HG03066 (cell line): ENCODE measurements at regions not wholly inside any gene's neighbourhood (a gene's known extent, or its start where the extent isn't known, plus 50 kb on each side); places are given as distances from the start of the nearest gene placed in this dataset.
"Not testable (repeated sequence)": the region's sequence is repeated elsewhere in the genome, so short reads cannot be mapped to it uniquely, and the experiment has no call there.

Experiments
- ATAC-seq: cut with Tn5 transposase; IDR thresholded peaks from one replicate; pipeline ENCODE4 v1.9.1; 2021; ENCODE audit warnings: low read depth; ENCODE audit not compliant: unreplicated experiment

DNA sequence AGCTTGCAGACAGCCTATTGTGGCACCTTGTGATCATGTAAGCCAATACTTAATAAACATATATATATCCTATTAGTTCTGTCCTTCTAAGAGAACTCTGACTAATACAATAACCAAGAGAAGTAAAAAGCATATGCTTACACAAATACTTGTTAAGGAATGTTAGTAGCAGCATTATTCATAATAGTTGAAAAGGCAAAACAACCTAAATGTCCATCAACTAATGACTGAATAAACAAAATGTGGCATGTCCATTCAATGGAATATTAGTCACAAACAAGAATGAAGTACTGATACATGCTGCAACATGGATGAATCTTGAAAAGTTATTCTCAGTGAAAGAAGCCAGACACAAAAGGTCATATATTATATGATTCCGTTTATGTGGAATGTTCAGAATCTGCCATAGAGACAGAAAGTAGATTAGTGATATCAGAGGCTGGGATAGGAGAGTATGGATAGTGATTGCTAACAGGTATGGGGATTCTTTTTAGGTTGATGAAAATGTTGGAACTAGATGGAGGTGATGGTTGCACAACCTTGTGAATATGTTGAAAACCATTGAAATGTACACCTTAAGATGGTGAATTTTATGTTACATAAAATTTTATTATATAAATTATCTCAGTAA is 112.5 kb upstream of the UNC5B start:
- ATAC-seq: no peak

DNA sequence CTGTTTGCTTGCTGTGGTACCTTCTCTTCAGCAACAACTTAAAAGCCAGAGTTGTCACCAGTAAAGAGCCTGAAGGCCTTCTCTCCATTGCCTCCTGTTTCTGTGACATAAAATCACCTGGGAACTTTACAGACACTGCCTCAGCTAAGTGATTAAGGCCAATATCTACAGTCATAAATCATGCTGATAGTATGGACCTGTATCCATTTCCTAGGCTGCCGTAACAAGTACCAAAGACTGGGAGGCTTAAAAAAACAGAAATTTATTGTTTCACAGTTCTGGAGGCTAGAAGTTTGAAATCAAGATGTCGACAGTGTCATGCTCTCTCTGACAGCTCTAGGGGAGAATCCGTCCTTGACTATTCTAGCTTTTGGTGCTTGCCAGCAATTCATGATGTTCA is 108.4 kb upstream of the UNC5B start:
- ATAC-seq: no peak

DNA sequence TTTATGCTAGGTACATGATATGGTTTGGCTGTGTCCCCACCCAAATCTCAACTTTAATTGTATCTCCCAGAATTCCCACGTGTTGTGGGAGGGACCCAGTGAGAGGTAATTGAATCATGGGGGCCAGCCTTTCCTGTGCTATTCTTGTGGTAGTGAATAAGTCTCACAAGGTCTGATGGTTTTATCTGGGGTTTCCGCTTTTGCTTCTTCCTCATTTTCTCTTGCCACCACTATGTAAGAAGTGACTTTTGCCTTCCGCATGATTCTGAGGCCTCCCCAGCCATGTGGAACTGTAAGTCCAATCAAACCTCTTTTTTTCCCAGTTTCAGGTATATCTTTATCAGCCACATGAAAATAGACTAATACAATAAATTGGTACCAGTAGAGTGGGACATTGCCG is 106.2 kb upstream of the UNC5B start:
- ATAC-seq: not testable (repeated sequence)

DNA sequence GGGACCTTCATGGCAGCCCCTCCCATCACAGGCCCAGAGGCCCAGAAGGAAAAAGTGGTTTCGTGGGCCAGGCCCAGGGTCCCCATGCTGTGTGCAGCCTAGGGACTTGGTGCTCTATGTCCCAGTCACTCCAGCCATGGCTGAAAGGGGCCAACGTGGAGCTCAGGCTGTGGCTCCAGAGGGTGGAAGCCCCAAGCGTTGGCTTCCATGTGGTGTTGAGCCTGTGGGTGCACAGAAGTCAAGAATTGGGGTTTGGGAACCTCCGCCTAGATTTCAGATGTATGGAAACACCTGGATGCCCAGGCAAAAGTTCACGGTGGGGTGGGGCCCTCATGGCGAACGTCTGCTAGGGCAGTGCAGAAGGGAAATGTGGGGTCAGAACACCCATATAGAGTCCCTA is 105.3 kb upstream of the UNC5B start:
- not testable (repeated sequence) for ATAC-seq

DNA sequence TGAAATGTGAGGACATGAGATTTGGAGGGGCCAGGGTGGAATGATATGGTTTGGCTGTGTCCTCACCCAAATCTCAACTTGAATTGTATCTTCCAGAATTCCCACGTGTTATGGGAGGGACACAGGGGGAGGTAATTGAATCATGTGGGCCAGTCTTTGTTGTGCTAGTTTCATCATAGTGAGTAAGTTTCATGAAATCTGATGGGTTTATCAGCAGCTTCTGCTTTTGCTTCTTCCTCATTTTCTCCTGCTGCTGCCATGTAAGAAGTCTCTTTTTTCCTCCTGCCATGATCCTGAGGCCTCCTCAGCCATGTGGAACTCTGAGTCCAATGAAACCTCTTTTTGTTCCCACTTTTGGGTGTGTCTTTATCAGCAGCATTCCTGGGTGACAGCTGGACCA is 104.3 kb upstream of the UNC5B start:
- not testable (repeated sequence) for ATAC-seq

DNA sequence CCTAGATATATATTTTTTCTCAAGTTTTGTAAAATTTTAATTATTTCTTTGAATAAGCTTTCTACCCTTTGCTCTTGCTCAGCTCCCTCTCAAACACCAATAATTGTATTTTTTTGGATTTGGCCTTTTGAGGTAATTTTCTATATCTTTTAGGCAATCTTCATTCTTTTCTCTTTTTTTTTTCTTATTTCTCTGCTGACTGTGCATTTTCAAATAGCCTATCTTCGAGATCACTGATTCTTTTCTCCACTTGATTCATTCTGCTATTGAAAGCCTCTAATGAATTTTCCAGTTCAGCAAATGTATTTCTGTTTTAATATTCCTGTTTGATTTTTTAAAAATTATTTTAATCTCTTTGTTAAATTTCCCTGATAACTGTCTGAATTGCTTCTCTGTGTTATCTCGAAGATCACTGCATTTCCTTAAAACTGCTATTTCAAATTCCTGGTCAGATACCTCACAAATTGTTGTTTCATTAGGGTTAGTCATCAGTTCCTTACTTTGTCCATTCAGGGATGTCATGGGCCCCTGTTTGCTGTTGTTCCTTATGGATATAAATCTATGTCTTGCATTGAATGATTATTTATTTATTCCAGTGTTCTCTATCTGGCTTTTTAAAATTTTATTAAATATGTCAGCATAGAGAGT is 100.1 kb upstream of the UNC5B start:
- no peak for ATAC-seq

DNA sequence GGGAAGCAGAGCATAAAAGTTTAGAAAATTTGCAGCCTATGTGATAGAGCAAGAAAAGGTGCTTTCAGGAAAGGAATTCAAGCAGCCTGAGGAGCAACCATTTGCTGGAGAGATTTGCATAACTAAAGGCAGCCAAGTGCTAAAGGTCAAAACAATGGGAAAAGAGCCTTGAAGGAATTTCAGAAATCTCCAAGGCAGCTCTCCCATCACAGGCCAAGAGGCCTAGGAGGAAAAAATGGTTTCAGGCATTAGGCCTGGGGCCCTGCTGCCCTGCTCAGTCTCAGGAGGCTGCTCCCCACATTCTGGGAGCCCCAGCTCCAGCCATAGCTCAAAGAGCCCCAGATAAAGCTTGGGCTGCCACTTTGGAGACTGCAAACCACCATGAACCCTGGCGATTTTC is 95.9 kb upstream of the UNC5B start:
- no peak for ATAC-seq

DNA sequence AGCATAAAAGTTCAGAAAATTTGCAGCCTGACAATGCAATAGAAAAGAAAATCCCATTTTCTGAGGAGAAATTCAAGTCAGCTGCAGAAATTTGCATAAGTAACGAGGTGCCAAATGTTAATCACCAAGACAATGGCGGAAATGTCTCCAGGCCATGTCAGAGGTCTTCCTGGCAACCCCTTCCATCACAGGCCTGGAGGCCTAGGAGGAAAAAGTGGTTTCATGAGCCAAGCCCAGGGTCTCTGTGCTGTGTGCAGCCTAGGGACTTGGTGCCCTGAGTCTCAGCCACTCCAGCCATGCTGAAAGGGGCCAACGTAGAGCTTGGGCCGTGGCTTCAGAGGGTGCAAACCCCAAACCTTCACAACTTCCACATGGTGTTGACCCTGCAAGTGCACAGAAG is 94.8 kb upstream of the UNC5B start:
- not testable (repeated sequence) for ATAC-seq

DNA sequence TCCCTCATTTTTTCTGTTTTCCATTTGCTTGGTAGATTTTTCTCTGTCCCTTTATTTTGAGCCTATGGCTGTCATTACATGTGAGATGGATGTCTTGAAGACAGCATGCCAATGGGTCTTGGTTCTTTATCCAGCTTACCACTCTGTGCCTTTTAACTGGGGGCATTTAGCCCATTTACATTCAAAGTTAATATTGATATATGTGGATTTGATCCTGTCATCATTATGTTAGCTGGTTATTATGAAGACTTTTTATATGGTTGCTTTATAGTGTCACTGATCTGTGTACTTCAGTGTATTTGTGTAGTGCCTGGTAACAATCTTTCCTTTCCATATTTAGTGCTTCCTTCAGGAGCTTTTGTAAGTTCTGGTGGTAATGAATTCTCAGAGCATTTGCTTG is 89.3 kb upstream of the UNC5B start:
- no peak for ATAC-seq

DNA sequence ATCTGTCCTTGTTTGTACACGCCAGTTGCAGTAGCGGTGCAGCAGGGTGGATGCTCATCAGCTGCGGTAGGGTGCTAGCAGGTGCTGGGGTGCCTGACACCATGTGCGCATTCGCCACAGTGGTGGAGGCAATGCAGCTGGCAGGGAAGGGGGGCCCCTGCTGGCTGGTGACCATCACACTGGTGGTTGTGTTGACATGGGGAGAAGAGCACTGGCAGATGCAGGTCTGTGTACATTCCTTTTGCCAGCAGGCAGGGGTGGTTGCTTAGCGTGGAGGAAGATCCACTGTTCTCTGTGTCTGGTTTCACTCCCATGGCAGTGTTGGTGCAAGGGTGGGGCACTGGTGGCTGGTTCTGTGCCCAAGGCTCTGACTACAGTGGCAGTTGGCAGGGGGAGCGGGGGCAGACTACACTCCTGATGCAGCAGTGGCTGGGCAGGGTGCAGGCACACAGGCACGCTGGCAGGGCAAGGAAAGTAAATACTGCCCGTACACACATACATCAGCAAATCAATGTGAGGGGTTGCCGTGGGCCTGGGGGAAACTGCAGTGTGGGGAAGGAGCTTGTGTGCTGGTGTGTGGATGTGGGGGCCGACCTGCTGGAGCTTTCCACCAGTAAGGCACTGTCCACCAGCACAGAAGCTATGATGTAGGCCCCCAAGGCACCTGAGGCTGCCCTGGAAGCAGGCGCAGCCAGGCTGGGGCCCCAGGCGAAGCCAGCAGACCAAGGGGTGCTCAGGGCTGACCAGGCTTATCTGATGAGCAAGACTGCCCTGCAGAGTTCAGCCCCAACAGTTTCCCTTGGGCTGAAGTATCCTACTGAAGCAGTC is 87.2 kb upstream of the UNC5B start:
- ATAC-seq: no peak

DNA sequence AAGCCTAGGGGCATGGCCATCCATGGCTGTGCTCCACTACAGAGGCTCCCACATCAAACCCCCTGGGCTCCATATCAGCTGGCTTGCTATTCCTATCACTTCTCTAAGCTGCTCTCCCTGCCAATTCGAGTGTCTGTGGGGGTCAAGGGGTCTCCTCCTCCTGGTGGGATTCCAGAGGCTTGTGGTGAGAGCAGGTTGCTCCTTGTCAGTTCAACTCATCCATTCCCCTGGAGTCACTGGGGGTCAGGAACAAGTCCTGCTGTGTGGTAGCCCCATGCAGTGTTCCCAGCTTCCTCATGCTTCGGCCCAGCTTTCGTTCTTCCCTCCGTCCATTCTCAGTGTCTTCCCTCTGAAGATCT is 86.6 kb upstream of the UNC5B start:
- no peak for ATAC-seq

DNA sequence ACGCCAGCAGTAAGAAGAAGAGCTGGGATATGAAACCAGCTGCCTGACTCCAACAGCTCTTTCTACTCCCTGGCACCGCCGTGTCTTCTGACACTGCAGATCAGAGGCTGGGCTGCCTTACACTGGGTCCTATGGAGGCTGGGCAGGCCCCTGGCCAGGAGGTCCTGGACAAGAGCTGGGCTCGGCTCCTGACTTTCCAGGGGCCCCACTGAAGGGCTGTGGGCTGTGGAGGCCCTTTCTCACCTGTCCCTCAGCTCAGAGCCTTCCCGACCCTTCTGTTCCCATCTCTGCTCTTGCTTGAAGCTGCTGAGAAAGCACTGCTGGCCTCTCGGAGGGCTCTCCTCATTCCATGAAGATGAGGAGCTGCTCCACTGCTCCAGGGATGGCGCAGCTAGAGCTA is 85.9 kb upstream of the UNC5B start:
- no peak for ATAC-seq

DNA sequence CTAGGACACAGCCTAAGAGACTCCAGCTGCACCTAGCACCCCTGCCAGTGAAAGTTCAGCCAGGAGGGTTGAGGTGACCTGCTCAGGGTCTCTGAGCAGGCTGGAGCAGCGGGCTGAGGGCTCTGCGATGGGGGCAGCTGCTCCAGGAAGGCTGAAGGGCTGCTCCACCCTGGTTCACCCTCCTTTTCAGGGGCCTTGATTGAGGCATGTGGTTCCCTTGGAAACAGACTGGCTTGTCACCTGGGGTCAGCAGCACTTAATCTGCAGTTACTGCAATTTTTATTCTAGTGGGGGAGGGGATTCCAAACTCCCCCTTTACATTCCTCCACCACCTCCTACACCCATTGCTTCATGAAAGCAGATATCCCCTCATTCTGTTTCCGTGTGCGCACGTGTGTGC is 85.3 kb upstream of the UNC5B start:
- no peak for ATAC-seq

DNA sequence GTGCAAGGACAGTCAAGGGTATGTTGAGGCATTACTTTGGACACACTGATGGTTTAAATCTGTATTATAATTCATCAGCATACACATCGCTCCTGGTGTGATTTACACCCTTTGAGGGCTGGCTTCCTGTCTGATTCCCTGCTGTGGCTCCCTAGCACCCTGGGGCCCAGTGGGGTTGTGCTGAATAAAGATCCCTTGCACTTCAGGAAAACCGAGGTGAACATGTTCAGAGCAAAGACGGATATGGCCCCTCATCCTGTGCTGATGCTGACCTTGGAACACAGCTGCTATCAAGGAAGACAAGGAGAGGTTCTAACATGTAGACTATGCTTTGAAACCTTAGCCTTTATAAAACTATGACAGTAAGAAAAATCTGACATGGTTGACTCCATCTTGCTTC is 84.6 kb upstream of the UNC5B start:
- no peak for ATAC-seq

DNA sequence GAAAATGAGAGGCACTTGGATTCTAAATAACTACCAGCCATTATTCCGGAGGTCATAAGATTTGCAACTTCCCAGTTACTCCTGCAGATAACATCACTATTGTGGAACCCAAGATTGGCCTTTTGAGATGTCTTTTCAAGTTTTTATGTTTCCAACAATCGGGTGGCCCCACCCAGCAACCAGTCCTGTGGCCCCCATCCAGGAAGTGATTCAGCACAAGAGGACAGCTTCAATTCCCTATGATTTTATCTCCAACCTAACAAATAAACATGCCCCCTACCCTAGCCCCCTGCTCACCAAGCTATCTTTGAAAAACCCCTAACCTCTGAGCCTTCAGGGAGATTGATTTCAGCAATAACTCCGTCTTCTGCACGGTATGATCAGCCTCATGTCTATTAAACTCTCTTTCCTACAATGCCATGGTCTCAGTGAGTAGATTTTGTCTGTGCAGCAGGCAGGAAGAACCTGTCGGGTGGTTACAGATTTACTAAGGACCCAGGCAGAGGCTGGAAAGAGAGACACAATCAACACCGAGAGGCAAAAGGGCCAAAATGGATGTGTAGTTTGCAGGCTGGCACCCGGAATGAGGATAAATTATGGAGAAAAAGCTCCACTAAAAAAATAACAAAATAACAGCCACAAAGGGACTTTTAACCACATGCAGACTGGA is 83.9 kb upstream of the UNC5B start:
- ATAC-seq: no peak

DNA sequence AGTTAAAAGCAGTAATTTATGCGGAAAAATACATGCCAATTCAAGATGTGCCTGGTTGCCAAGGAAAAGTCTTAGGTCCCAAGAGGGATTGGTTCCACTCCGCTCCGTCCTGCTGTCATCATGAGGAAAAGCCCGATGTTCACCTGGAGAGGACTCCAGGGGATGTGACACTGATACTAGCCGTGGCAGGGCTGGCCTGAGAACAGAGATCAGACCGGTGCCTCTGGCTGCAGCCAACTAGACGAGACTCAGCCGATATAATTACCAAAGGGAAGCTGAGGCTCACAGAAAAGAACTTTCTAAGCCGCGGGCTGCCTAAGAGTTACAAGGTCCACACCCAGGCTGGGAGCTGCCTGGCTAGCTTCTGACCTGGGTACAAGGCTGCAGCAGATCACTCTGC is 81.3 kb upstream of the UNC5B start:
- no peak for ATAC-seq

DNA sequence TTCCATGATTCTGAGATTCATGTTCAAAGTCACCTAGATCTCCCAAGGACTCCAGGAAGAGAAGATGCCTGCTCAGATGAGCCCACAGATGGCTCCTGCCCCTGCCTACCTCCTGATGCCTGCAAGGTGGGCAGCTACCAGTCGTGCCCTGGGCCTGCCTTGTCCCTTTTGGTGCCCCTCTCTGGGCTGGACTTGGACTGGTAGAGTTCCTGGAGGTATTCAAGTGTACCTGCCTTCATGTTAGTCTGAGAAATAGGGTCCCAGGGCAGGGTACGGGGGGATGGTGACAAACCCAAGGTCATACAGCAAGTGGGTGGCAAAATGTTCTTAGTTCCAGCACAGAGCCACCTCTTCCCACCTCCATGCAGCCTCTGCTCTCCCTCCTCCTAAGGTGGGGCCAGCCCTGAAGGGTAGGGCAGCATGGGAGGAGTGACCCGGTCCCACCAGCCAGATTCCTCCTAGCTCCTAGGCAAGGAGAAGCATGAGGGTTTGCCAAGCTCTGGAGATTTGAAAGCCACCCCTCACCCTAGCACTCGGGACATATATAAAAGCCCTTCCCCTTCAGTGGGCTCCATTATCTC is 80.8 kb upstream of the UNC5B start:
- no peak for ATAC-seq

DNA sequence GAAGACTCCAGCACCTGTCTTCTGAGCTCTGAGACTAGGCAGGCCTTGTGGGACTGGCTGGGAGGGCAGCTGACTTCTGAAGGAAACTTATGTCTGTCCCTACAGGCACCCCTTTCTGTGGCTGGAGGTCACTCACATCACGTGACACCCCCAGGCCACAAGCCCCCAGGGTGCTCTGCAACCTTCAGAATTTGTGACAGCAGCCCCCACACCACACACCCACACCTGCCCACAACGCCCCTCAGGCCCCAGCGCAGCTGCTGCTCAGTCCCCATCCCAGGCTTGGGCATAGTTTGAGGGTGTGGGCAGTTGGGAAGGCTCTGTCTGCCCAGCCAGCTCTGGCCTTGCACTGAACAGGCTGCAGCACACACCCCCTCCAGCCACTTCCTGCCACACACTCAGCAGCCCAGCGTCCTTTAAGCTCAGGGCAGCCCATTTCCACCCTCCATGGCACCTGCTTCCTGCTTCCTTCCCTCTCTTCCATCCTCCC is 80.0 kb upstream of the UNC5B start:
- no peak for ATAC-seq

DNA sequence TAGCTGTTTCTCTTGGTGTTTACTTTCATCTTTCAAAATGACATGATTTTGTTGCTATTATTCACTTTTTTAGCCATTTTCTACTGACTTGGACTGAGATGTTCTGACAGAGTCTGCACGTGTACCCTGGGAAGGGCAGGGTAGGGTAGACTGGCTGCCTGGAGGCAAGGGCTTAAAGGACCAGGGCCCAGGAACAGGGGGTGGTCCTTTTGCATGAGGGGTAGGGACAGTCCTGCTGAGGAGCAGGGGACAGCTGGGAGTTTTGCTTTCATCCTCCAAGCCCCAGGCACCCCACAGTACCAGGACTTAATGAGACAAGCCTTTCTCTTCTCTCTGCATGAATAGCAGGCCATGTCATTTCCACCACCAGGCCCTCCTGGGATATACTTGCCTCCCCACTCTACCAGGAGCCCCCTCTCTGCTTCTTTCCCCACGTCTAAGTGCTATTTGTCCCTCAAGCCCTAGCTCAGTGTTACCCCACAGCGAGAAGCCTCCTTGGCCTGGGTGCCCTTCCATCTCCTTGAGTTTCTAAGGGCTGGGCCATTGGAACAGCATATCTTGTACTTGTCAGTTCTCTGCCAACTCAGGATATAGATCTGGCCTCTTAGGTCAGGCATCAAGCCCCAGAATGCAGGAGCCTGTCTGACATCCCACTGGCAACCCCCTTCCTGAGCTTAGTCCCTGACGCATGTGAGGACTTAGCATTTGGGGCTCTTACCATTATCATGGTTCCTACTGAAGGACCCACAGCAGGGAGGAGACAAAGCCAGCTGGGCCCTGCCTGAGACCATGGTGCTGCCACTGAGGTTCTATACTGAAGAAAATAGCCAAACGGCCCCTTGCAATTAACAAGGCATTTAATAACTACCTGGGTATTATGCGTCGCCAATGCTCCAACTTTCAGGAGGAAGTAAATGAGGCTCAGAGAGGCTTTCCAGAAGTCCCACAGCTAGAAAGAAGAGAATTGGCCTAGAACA is 78.4 kb upstream of the UNC5B start:
- ATAC-seq: no peak

DNA sequence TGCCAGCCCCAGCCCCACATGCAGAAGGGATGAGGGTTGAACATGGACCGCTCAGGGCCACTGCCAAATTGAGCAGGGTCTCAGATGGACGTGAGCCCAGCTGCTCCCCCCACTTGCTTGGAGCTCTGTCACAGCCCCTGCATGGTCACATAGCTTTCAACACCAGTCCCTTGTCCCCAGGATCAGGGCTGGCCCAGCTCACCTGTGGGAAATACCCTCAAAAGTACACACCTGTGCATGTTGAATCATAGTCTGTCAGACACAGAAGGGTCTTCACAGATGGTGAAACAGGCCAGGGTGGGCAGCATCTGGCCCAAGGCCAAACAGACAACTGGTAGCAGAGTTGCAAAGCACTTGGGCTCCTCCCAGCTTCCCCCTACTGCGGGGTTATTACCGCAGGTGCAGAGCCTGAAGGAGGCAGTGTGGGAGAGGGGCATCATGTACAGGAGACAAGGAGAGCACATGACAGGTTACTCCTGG is 77.6 kb upstream of the UNC5B start:
- ATAC-seq: no peak
